ENCODE measurements at regions not wholly inside any gene's neighbourhood (a gene's known extent, or its start where the extent isn't known, plus 50 kb on each side); places are given as distances from the start of the nearest gene placed in this dataset.

- TF ChIP-seq REST (IDR thresholded peaks at IDR 0.05; ENCODE audit: borderline replicate concordance) = no peak
- no peak for TF ChIP-seq EZH2 (IDR thresholded peaks at IDR 0.05; ENCODE audit: borderline replicate concordance, insufficient read depth, low read length, poor library complexity, severe bottlenecking)
- TF ChIP-seq TAF1 (IDR thresholded peaks at IDR 0.05; ENCODE audit: low read depth) = no peak
- no peak for TF ChIP-seq POLR2AphosphoS5 (IDR thresholded peaks at IDR 0.05)
- no peak for TF ChIP-seq RAD21 (conservative IDR thresholded peaks at IDR 0.05)
- TF ChIP-seq EP300 (conservative IDR thresholded peaks at IDR 0.05; ENCODE audit: poor library complexity, severe bottlenecking) = no peak
- no peak for TF ChIP-seq MXI1 (conservative IDR thresholded peaks at IDR 0.05; ENCODE audit: poor library complexity, severe bottlenecking)
- TF ChIP-seq, protein P1, sequence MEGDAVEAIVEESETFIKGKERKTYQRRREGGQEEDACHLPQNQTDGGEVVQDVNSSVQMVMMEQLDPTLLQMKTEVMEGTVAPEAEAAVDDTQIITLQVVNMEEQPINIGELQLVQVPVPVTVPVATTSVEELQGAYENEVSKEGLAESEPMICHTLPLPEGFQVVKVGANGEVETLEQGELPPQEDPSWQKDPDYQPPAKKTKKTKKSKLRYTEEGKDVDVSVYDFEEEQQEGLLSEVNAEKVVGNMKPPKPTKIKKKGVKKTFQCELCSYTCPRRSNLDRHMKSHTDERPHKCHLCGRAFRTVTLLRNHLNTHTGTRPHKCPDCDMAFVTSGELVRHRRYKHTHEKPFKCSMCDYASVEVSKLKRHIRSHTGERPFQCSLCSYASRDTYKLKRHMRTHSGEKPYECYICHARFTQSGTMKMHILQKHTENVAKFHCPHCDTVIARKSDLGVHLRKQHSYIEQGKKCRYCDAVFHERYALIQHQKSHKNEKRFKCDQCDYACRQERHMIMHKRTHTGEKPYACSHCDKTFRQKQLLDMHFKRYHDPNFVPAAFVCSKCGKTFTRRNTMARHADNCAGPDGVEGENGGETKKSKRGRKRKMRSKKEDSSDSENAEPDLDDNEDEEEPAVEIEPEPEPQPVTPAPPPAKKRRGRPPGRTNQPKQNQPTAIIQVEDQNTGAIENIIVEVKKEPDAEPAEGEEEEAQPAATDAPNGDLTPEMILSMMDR (IDR thresholded peaks at IDR 0.05; ENCODE audit: poor library complexity, severe bottlenecking) = no peak
- no peak for TF ChIP-seq SMC3 (conservative IDR thresholded peaks at IDR 0.05; ENCODE audit: poor library complexity)
- Histone ChIP-seq H3K9ac (ENCODE audit: low read length) (no peak overlapping the region), H3K27me3 (ENCODE audit: insufficient read depth, low read depth, low read length) (peaks cover 4% of the 10 kb centered on the region), H3K4me3 (ENCODE audit: low read length) (no peak overlapping the region), H3K27ac (ENCODE audit: low read length) (no peak overlapping the region), H4K20me1 (ENCODE audit: insufficient read depth) (no peaks in the 10 kb centered on the region), H3F3A (ENCODE audit: insufficient read depth, low read length, poor library complexity, severe bottlenecking) (no peaks in the 10 kb centered on the region), H3K4me2 (ENCODE audit: low read length) (no peak overlapping the region), H2AFZ (ENCODE audit: low read depth, low read length) (no peak overlapping the region), H3K79me2 (replicated peaks; ENCODE audit: insufficient read depth, low read length) (no peaks in the 10 kb centered on the region), H3K9me2 (ENCODE audit: insufficient read depth, low read length) (no peaks in the 10 kb centered on the region), H3K36me3 (ENCODE audit: insufficient read depth, low read length) (no peaks in the 10 kb centered on the region), H3K9me3 (ENCODE audit: low read length) (peaks cover 5% of the 10 kb centered on the region)
Measured at GRCh38 chr16:60636117-60636516, 1400.1 kb downstream of the CDH8 start.

- Histone ChIP-seq H3K4me2 (ENCODE audit: low read length) (no peak overlapping the region), H3K4me3 (ENCODE audit: low read length) (no peak overlapping the region), H3K9ac (ENCODE audit: low read length) (no peak overlapping the region), H3F3A (ENCODE audit: insufficient read depth, low read length, poor library complexity, severe bottlenecking) (no peaks in the 10 kb centered on the region), H3K9me2 (ENCODE audit: insufficient read depth, low read length) (no peaks in the 10 kb centered on the region), H3K79me2 (replicated peaks; ENCODE audit: insufficient read depth, low read length) (no peaks in the 10 kb centered on the region), H3K27me3 (ENCODE audit: insufficient read depth, low read depth, low read length) (no peaks in the 10 kb centered on the region), H3K27ac (ENCODE audit: low read length) (no peak overlapping the region), H4K20me1 (ENCODE audit: insufficient read depth) (no peaks in the 10 kb centered on the region), H3K9me3 (ENCODE audit: low read length) (peaks cover 5% of the 10 kb centered on the region), H2AFZ (ENCODE audit: low read depth, low read length) (no peak overlapping the region), H3K36me3 (ENCODE audit: insufficient read depth, low read length) (no peaks in the 10 kb centered on the region)
- TF ChIP-seq EP300 (conservative IDR thresholded peaks at IDR 0.05; ENCODE audit: poor library complexity, severe bottlenecking) = no peak
- TF ChIP-seq REST (IDR thresholded peaks at IDR 0.05; ENCODE audit: borderline replicate concordance) = no peak
- TF ChIP-seq SMC3 (conservative IDR thresholded peaks at IDR 0.05; ENCODE audit: poor library complexity) = no peak
- TF ChIP-seq POLR2AphosphoS5 (IDR thresholded peaks at IDR 0.05) = no peak
- TF ChIP-seq, protein P1 (IDR thresholded peaks at IDR 0.05; ENCODE audit: poor library complexity, severe bottlenecking) = no peak
- no peak for TF ChIP-seq MXI1 (conservative IDR thresholded peaks at IDR 0.05; ENCODE audit: poor library complexity, severe bottlenecking)
- TF ChIP-seq TAF1 (IDR thresholded peaks at IDR 0.05; ENCODE audit: low read depth) = no peak
- TF ChIP-seq EZH2 (IDR thresholded peaks at IDR 0.05; ENCODE audit: borderline replicate concordance, insufficient read depth, low read length, poor library complexity, severe bottlenecking) = no peak
- TF ChIP-seq RAD21 (conservative IDR thresholded peaks at IDR 0.05) = no peak
Measured at GRCh38 chr16:60635548-60635947, 1400.7 kb downstream of the CDH8 start.

Data from neural cell (in vitro differentiated cells).